A549 (cell line): ENCODE measurements at regions not wholly inside any gene's neighbourhood (a gene's known extent, or its start where the extent isn't known, plus 50 kb on each side); places are given as distances from the start of the nearest gene placed in this dataset.

Source experiments
- ATAC-seq, 2 experiments: fragments of 200-7000 bp in 1 of 2; fragments of >200 bp in 1 of 2; cut with Nextera tagmentation in 1 of 2; cut with Tn5 transposase in 1 of 2; 3 replicates each; pipeline versions ENCODE4 v1.8.0 to v1.9.1; 2018 to 2020; ENCODE audit warnings: mild to moderate bottlenecking in 1 of 2, moderate library complexity in 1 of 2
- CTCF ChIA-PET: fragments of 300-600 bp; sonication (Branson Sonifier 250); formaldehyde crosslinking; extraction: SDS; loops from one replicate; lab custom pipeline; 2021; ENCODE audit warnings: antibody characterized with exemption, inconsistent platforms; lab: Yijun Ruan, JAX
- POLR2A ChIA-PET: fragments of 350-600 bp; formaldehyde crosslinking; extraction: SDS; loops from one replicate; lab custom pipeline; 2021; ENCODE audit warnings: antibody characterized with exemption, inconsistent platforms; lab: Yijun Ruan, JAX
- DNase-seq, 2 experiments: peaks; one replicate each; pipeline versions ENCODE4 v3.0.0 to v3.0.0-alpha.2; 2011 to 2016; ENCODE audit warnings: low read depth in 1 of 2, low spot score in 1 of 2
- FAIRE-seq: peaks from 2 replicates; lab custom pipeline; 2011; peaks lifted over from hg19 to GRCh38; lab: Jason Lieb, UNC
- H3K27ac ChIP-seq, 2 experiments: fragments of >200 bp; sonication (Bioruptor Twin); formaldehyde crosslinking; 3 replicates each; pipeline ENCODE4 v1.5.1; 2016 to 2017
- H3K4me1 ChIP-seq: fragments of >200 bp; sonication (Bioruptor Twin); formaldehyde crosslinking; 3 replicates; pipeline ENCODE4 v1.6.1; 2016
- H3K4me2 ChIP-seq: fragments of >200 bp; sonication (Bioruptor Twin); formaldehyde crosslinking; 3 replicates; pipeline ENCODE4 v1.6.1; 2016
- H3K4me3 ChIP-seq: fragments of >200 bp; sonication (Bioruptor Twin); formaldehyde crosslinking; 3 replicates; pipeline ENCODE4 v1.5.1; 2016
- H3K9me3 ChIP-seq: fragments of >200 bp; sonication (Bioruptor Twin); formaldehyde crosslinking; 3 replicates; pipeline ENCODE4 v1.6.1; 2016
- ATOH8 ChIP-seq: fragments of 250-450 bp; sonication (Bioruptor Pico); IDR thresholded peaks from 2 replicates; pipeline ENCODE4 v1.5.0; 2020; ENCODE audit warnings: low read depth, mild to moderate bottlenecking, moderate library complexity
- CBX8 ChIP-seq: fragments of 200-600 bp; sonication (generic); IDR thresholded peaks from 2 replicates; pipeline ENCODE4 v1.6.1; 2016
- CTCF ChIP-seq: fragments of >200 bp; sonication (Bioruptor Twin); formaldehyde crosslinking; IDR thresholded peaks from 3 replicates; pipeline ENCODE4 v1.5.1; 2016
- EHF ChIP-seq: fragments of 250-450 bp; sonication (Bioruptor Pico); IDR thresholded peaks from 2 replicates; pipeline ENCODE4 v1.5.0; 2020; ENCODE audit warnings: mild to moderate bottlenecking
- EP300 ChIP-seq, 2 experiments: fragments of >200 bp; sonication (Bioruptor Twin); formaldehyde crosslinking; IDR thresholded peaks; 2 replicates in 1 of 2; 3 replicates in 1 of 2; pipeline ENCODE4 v1.6.1; 2016 to 2017
- ESRRA ChIP-seq: fragments of 150-350 bp; IDR thresholded peaks from 2 replicates; pipeline ENCODE4 v1.6.1; 2014; ENCODE audit warnings: mild to moderate bottlenecking, low read length, borderline replicate concordance
- FOSL2 ChIP-seq, 2 experiments: fragments of 450-650 bp in 1 of 2; fragments of >200 bp in 1 of 2; sonication (Bioruptor Twin) in 1 of 2; formaldehyde crosslinking; IDR thresholded peaks; 2 replicates each; pipeline versions ENCODE4 v1.5.0 to v1.6.1; 2016 to 2020; ENCODE audit warnings: mild to moderate bottlenecking in 1 of 2, moderate library complexity in 1 of 2
- FOXS1 ChIP-seq: fragments of 250-450 bp; sonication (Bioruptor Pico); IDR thresholded peaks from 2 replicates; pipeline ENCODE4 v1.5.0; 2020; ENCODE audit warnings: mild to moderate bottlenecking, moderate library complexity
- HES2 ChIP-seq: fragments of >200 bp; sonication (Bioruptor Twin); formaldehyde crosslinking; IDR thresholded peaks from 2 replicates; pipeline ENCODE4 v1.6.1; 2016
- HEYL ChIP-seq: fragments of 250-450 bp; sonication (Bioruptor Pico); IDR thresholded peaks from 2 replicates; pipeline ENCODE4 v1.8.0; 2021; ENCODE audit warnings: mild to moderate bottlenecking, moderate library complexity
- HMGXB4 ChIP-seq: fragments of 250-450 bp; sonication (Bioruptor Pico); IDR thresholded peaks from 2 replicates; pipeline ENCODE4 v1.5.0; 2021; ENCODE audit warnings: mild to moderate bottlenecking, moderate library complexity, borderline replicate concordance
- HOXB13 ChIP-seq: fragments of 250-450 bp; sonication (Bioruptor Pico); IDR thresholded peaks from 2 replicates; pipeline ENCODE4 v1.5.0; 2020; ENCODE audit warnings: low read depth, mild to moderate bottlenecking, moderate library complexity
- JUN ChIP-seq, 2 experiments: fragments of >200 bp; sonication (Bioruptor Twin); formaldehyde crosslinking; IDR thresholded peaks; 2 replicates in 1 of 2; 3 replicates in 1 of 2; pipeline ENCODE4 v1.6.1; 2016 to 2017
- JUNB ChIP-seq: fragments of >200 bp; sonication (Bioruptor Twin); formaldehyde crosslinking; IDR thresholded peaks from 2 replicates; pipeline ENCODE4 v1.6.1; 2016
- KDM1A ChIP-seq: fragments of 200-600 bp; sonication (generic); IDR thresholded peaks from 2 replicates; pipeline ENCODE4 v1.6.1; 2016; ENCODE audit warnings: low read depth, mild to moderate bottlenecking
- KDM5A ChIP-seq: fragments of 200-600 bp; sonication (generic); IDR thresholded peaks from 2 replicates; pipeline ENCODE4 v1.6.1; 2016; ENCODE audit warnings: antibody characterized with exemption, mild to moderate bottlenecking
- MAX ChIP-seq: IDR thresholded peaks from 2 replicates; pipeline ENCODE4 v1.6.1; 2012
- MAZ ChIP-seq: fragments of 150-350 bp; IDR thresholded peaks from 2 replicates; pipeline ENCODE4 v1.6.1; 2014; ENCODE audit warnings: antibody characterized with exemption, low read depth, low read length, borderline replicate concordance
- MYC ChIP-seq: IDR thresholded peaks from 2 replicates; pipeline ENCODE4 v1.6.1; 2012; ENCODE audit warnings: mild to moderate bottlenecking, inconsistent platforms, low read length, improper control_type of control experiment, borderline replicate concordance
- NFE2L2 ChIP-seq: fragments of 150-350 bp; conservative IDR thresholded peaks from 2 replicates; pipeline ENCODE4 v1.6.1; 2014; ENCODE audit warnings: low read length
- NR3C1 ChIP-seq: fragments of >200 bp; sonication (Bioruptor Twin); formaldehyde crosslinking; IDR thresholded peaks from 3 replicates; pipeline ENCODE4 v1.6.1; 2017
- PBX3 ChIP-seq: IDR thresholded peaks from 2 replicates; pipeline ENCODE4 v1.6.1; 2012
- RFX5 ChIP-seq: fragments of 450-650 bp; IDR thresholded peaks from 2 replicates; pipeline ENCODE4 v1.7.1; 2014; ENCODE audit warnings: antibody characterized with exemption, mild to moderate bottlenecking, moderate library complexity
- SMC3 ChIP-seq: fragments of >200 bp; sonication (Bioruptor Twin); formaldehyde crosslinking; IDR thresholded peaks from 3 replicates; pipeline ENCODE4 v1.6.1; 2018; ENCODE audit warnings: inconsistent platforms
- SREBF2 ChIP-seq: fragments of 450-650 bp; IDR thresholded peaks from 2 replicates; pipeline ENCODE4 v1.6.1; 2014; ENCODE audit warnings: mild to moderate bottlenecking, moderate library complexity
- TP53 ChIP-seq: fragments of 250-450 bp; sonication (Bioruptor Pico); IDR thresholded peaks from 2 replicates; pipeline ENCODE4 v1.5.0; 2021; ENCODE audit warnings: mild to moderate bottlenecking, moderate library complexity
- USF2 ChIP-seq: fragments of 450-650 bp; IDR thresholded peaks from 2 replicates; pipeline ENCODE4 v1.6.1; 2014; ENCODE audit warnings: antibody characterized with exemption
- WGBS: methylation state at CpG from one replicate; pipeline ENCODE4 v1.1.6; 2017; ENCODE audit errors: missing lambda C conversion rate; 5-methylcytosine and 5-hydroxymethylcytosine counted together

GRCh38 chr21:38678827-38679226, 126.9 kb upstream of the ETS2 start:
- H3K4me3 ChIP-seq = no peak overlapping the region
- no peaks in the 10 kb centered on the region for H3K9me3 ChIP-seq
- ATAC-seq (no peak), FAIRE-seq (no peak), DNase-seq (no peak)
- no peak overlapping the region for H3K27ac ChIP-seq
- ChIA-PET CTCF (interaction anchor here (1.2 to 1.4 kb wide), 2 partner anchors 9 to 13 kb away, joined by 3 to 6 read pairs; no protein-coding TSS in a partner anchor), POLR2A (no interaction called here)
- no peaks in the 10 kb centered on the region for H3K4me1 ChIP-seq
- no peak overlapping the region for H3K4me2 ChIP-seq
- TF ChIP-seq FOSL2 (IDR thresholded peaks at IDR 0.05) (no peak), FOSL2 (CRISPR knock-in tag; IDR thresholded peaks at IDR 0.05) (no peak), HMGXB4 (CRISPR knock-in tag) (no peak), MYC (no peak), EHF (CRISPR knock-in tag) (no peak), KDM1A (no peak), KDM5A (no peak), CTCF (no peak), PBX3 (no peak), CBX8 (no peak), ESRRA (no peak), HEYL (no peak), HES2 (no peak)

GRCh38 chr21:38679534-38679933, 126.2 kb upstream of the ETS2 start:
- DNase-seq (no peak), ATAC-seq (no peak)
- Histone ChIP-seq H3K4me1 (no peaks in the 10 kb centered on the region), H3K4me3 (no peak overlapping the region), H3K27ac (no peak overlapping the region)
- POLR2A ChIA-PET = no interaction called here
- 47% methylated on average over 4 of the region's 4 CpGs for WGBS
- TF ChIP-seq SREBF2 (no peak), SMC3 (no peak), JUNB (no peak), RFX5 (no peak), EP300 (IDR thresholded peaks at IDR 0.05) (no peak), MYC (no peak), EHF (CRISPR knock-in tag) (no peak), CTCF (no peak), ATOH8 (CRISPR knock-in tag) (no peak), FOXS1 (CRISPR knock-in tag) (no peak), JUN (IDR thresholded peaks at IDR 0.05) (no peak), USF2 (no peak), HEYL (no peak), MAX (no peak), HOXB13 (CRISPR knock-in tag) (no peak), TP53 (no peak), NR3C1 (no peak), NFE2L2 (no peak), MAZ (no peak)
- TF ChIP-seq, all 56 proteins: peak for 0
- CTCF ChIA-PET = interaction anchor here (0.5 to 1.4 kb wide), 2 partner anchors 10 to 174 kb away, joined by 3 read pairs; no protein-coding TSS in a partner anchor
- no peaks in the 10 kb centered on the region for H3K9me3 ChIP-seq
- no peak for FAIRE-seq
- no peak overlapping the region for H3K4me2 ChIP-seq
